ENCODE measurements at regions not wholly inside any gene's neighbourhood (a gene's known extent, or its start where the extent isn't known, plus 50 kb on each side); places are given as distances from the start of the nearest gene placed in this dataset.

GRCh38 chr6:16028966-16029365 lies 99.9 kb upstream of the MYLIP start:
- Histone ChIP-seq H3K27ac (ENCODE audit: low read depth) (no peak overlapping the region), H3K4me3 (no peak overlapping the region), H2AFZ (no peak overlapping the region), H3K79me2 (replicated peaks; ENCODE audit: insufficient read depth) (no peaks in the 10 kb centered on the region), H3K4me2 (no peak overlapping the region), H3K27me3 (ENCODE audit: insufficient read depth) (no peaks in the 10 kb centered on the region), H3K36me3 (ENCODE audit: insufficient read depth) (0 out of 2 replicates have a peak, but pooled peaks cover 5% of the 10 kb centered on the region), H4K20me1 (replicated peaks; ENCODE audit: insufficient read depth) (no peaks in the 10 kb centered on the region), H3K9me2 (ENCODE audit: insufficient read depth) (peaks cover 5% of the 10 kb centered on the region; the same call in 1 of the 2 replicates), H3F3A (replicated peaks; ENCODE audit: low read depth) (no peaks in the 10 kb centered on the region), H3K4me1 (ENCODE audit: insufficient read depth) (no peaks in the 10 kb centered on the region)
- DNase-seq (ENCODE audit: low spot score) (no peak), ATAC-seq (no peak)
- no peak overlapping the region for H3K27ac Mint-ChIP-seq
- H3K9me3 Mint-ChIP-seq, result peaks cover 39% of the 10 kb centered on the region
- H3K36me3 Mint-ChIP-seq (ENCODE audit: low read depth), result peaks cover 36% of the 10 kb centered on the region
- H3K4me1 Mint-ChIP-seq, result no peaks in the 10 kb centered on the region
- no peak overlapping the region for H3K4me3 Mint-ChIP-seq
- TF ChIP-seq CTCF (conservative IDR thresholded peaks at IDR 0.05; ENCODE audit: low read depth in 2 of 2) (no peak), REST (IDR thresholded peaks at IDR 0.05; ENCODE audit: unreplicated experiment) (no peak), ETS1 (IDR thresholded peaks at IDR 0.05) (no peak), STAT1 (IDR thresholded peaks at IDR 0.05; ENCODE audit: unreplicated experiment) (no peak), POLR2AphosphoS5 (IDR thresholded peaks at IDR 0.05; ENCODE audit: low read depth) (no peak), JUNB (IDR thresholded peaks at IDR 0.05; ENCODE audit: unreplicated experiment) (no peak), EZH2phosphoT487 (IDR thresholded peaks at IDR 0.05; ENCODE audit: unreplicated experiment) (no peak), EZH2 (IDR thresholded peaks at IDR 0.05; ENCODE audit: low read depth, unreplicated experiment) (no peak), ZNF114 (CRISPR knock-in tag; IDR thresholded peaks at IDR 0.05) (no peak), ZNF462 (CRISPR knock-in tag; IDR thresholded peaks at IDR 0.05) (no peak), ZNF331 (CRISPR knock-in tag; IDR thresholded peaks at IDR 0.05; ENCODE audit: low read depth) (no peak), NANOG (IDR thresholded peaks at IDR 0.05; ENCODE audit: borderline replicate concordance) (no peak), CREB1 (CRISPR knock-in tag; IDR thresholded peaks at IDR 0.05; ENCODE audit: low read depth) (no peak)
- peaks cover 5% of the 10 kb centered on the region for H3K27me3 Mint-ChIP-seq (ENCODE audit: insufficient read depth, low read depth, poor library complexity)
